K562 (cell line): ENCODE measurements at regions not wholly inside any gene's neighbourhood (a gene's known extent, or its start where the extent isn't known, plus 50 kb on each side); places are given as distances from the start of the nearest gene placed in this dataset.

Experiments
- ATAC-seq: fragments of 200-7000 bp; cut with Tn5 transposase; 3 replicates; pipeline ENCODE4 v1.9.1; 2020; ENCODE audit warnings: moderate library complexity
- BruUV-seq: library from RNA; stranded (reverse); fragments of 400-500 nt; replicated peaks from 2 replicates; lab custom pipeline; 2021; lab: Mats Ljungman, UMichigan
- CTCF ChIA-PET: fragments of 300-600 bp; formaldehyde crosslinking; extraction: SDS; loops from one replicate; lab custom pipeline; 2021; ENCODE audit warnings: low intra/inter-chr PET ratio; lab: Yijun Ruan, JAX
- POLR2A ChIA-PET: fragments of 300-600, 350-650 bp; sonication (Branson Sonifier 250); formaldehyde crosslinking; extraction: SDS; loops from one replicate; lab custom pipeline; 2021; ENCODE audit warnings: antibody characterized with exemption, inconsistent platforms; lab: Yijun Ruan, JAX
- DNase-seq, 4 experiments: peaks; one replicate each; pipeline versions ENCODE4 v3.0.0 to v3.0.0-alpha.2; 2011 to 2018; ENCODE audit warnings: low spot score in 3 of 4, mixed read lengths in 3 of 4; ENCODE audit errors: extremely low read depth in 1 of 4
- FAIRE-seq: peaks from 2 replicates; lab custom pipeline; 2011; peaks lifted over from hg19 to GRCh38; lab: Jason Lieb, UNC
- H2AFZ ChIP-seq: 2 replicates; pipeline ENCODE4 v1.6.0; 2011; ENCODE audit warnings: low read depth, low read length, control low read depth, inconsistent platforms
- H3K27ac ChIP-seq: fragments of 200-600 bp; 3 replicates; pipeline ENCODE4 v1.8.0; 2011; ENCODE audit warnings: low read depth, mild to moderate bottlenecking, control low read depth, inconsistent platforms, low read length, moderate library complexity, mixed read lengths; ENCODE audit errors: extremely low read depth
- H3K27me3 ChIP-seq, 2 experiments: fragments of 300-600 bp in 1 of 2; 2 replicates in 1 of 2; 3 replicates in 1 of 2; pipeline versions ENCODE4 v1.6.0 to v1.8.0; 2011; ENCODE audit warnings: inconsistent platforms in 2 of 2, low read length in 2 of 2, mild to moderate bottlenecking in 1 of 2, mixed read lengths in 1 of 2, moderate library complexity in 1 of 2; ENCODE audit not compliant: control insufficient read depth in 2 of 2, insufficient read depth in 2 of 2
- H3K36me3 ChIP-seq: fragments of 300-600 bp; 3 replicates; pipeline ENCODE4 v1.8.0; 2011; ENCODE audit warnings: mild to moderate bottlenecking, low read length, inconsistent platforms; ENCODE audit not compliant: control insufficient read depth, insufficient read depth
- H3K4me1 ChIP-seq, 2 experiments: fragments of 200-600 bp in 1 of 2; replicated peaks in 1 of 2; 2 replicates in 1 of 2; 3 replicates in 1 of 2; pipeline versions ENCODE4 v1.5.1 to v1.8.0; 2011; ENCODE audit warnings: inconsistent platforms in 2 of 2, low read length in 2 of 2, mild to moderate bottlenecking in 1 of 2, mixed read lengths in 1 of 2, moderate library complexity in 1 of 2; ENCODE audit not compliant: control insufficient read depth in 2 of 2, insufficient read depth in 2 of 2
- H3K4me2 ChIP-seq: 2 replicates; pipeline ENCODE4 v1.6.1; 2011; ENCODE audit warnings: low read length, control low read depth, inconsistent platforms, mixed read lengths; ENCODE audit not compliant: insufficient read depth
- H3K4me3 ChIP-seq: fragments of 200-600 bp; sonication (generic), shearing (Covaris generic); 2 replicates; pipeline ENCODE4 v1.5.1; 2016; ENCODE audit warnings: control low read depth, inconsistent platforms
- H3K79me2 ChIP-seq: fragments of 200-600 bp; 3 replicates; pipeline ENCODE4 v1.8.0; 2011; ENCODE audit warnings: low read length, inconsistent platforms; ENCODE audit not compliant: control insufficient read depth, insufficient read depth
- H3K9ac ChIP-seq, 2 experiments: 2 replicates each; pipeline versions ENCODE4 v1.6.0 to v1.6.1; 2011; ENCODE audit warnings: low read depth in 2 of 2, low read length in 2 of 2, control low read depth in 1 of 2, inconsistent platforms in 1 of 2, mild to moderate bottlenecking in 1 of 2, mixed read lengths in 1 of 2; ENCODE audit not compliant: insufficient read depth in 1 of 2
- H3K9me1 ChIP-seq: one replicate; pipeline ENCODE4 v1.6.0; 2011; ENCODE audit warnings: inconsistent platforms, mild to moderate bottlenecking, low read length, moderate library complexity; ENCODE audit not compliant: control insufficient read depth, insufficient read depth
- H3K9me3 ChIP-seq: replicated peaks from 2 replicates; pipeline ENCODE4 v1.5.1; 2011; ENCODE audit warnings: low read depth, low read length, inconsistent platforms; ENCODE audit not compliant: control insufficient read depth, insufficient read depth
- H4K20me1 ChIP-seq: replicated peaks from 2 replicates; pipeline ENCODE4 v1.6.1; 2011; ENCODE audit warnings: low read length, inconsistent platforms, mixed read lengths; ENCODE audit not compliant: control insufficient read depth, insufficient read depth
- EHMT2 ChIP-seq: fragments of 450-650 bp; IDR thresholded peaks from 2 replicates; pipeline ENCODE4 v1.6.1; 2018; ENCODE audit warnings: antibody characterized with exemption
- NR0B1 ChIP-seq: fragments of 450-650 bp; IDR thresholded peaks from one replicate; pipeline ENCODE4 v1.6.1; 2018; ENCODE audit warnings: mild to moderate bottlenecking, moderate library complexity; ENCODE audit not compliant: partially characterized antibody
- PRMT5 ChIP-seq: sonication (generic); formaldehyde crosslinking; IDR thresholded peaks from 2 replicates; pipeline ENCODE4 v1.5.0; 2020; ENCODE audit warnings: missing genetic modification reagents
- YY1 ChIP-seq, 3 experiments: IDR thresholded peaks; 2 replicates each; pipeline ENCODE4 v1.6.1; 2011; ENCODE audit warnings: low read length in 2 of 3, mild to moderate bottlenecking in 2 of 3, moderate library complexity in 2 of 3, borderline replicate concordance in 1 of 3, control low read depth in 1 of 3, low read depth in 1 of 3; ENCODE audit not compliant: insufficient read depth in 3 of 3, insufficient replicate concordance in 2 of 3, control insufficient read depth in 1 of 3, insufficient read length in 1 of 3; ENCODE audit errors: extremely low read depth in 1 of 3
- ZBTB26 ChIP-seq: fragments of 450-650 bp; formaldehyde crosslinking; IDR thresholded peaks from 2 replicates; pipeline ENCODE4 v1.4.0; 2022; ENCODE audit warnings: missing genetic modification characterization
- WGBS: fragments of 100-300 bp; shearing (Covaris generic); methylation state at CpG from one replicate; pipeline ENCODE4 v1.1.6; 2016; ENCODE audit warnings: low coverage, mixed read lengths; ENCODE audit not compliant: insufficient coverage; ENCODE audit errors: missing lambda C conversion rate; 5-methylcytosine and 5-hydroxymethylcytosine counted together
- in situ Hi-C: fragments of 300-500 bp; cut with MboI; formaldehyde crosslinking; loops from 4 replicates; pipeline ENCODE4 v1.15.0; 2018; ENCODE audit warnings: inconsistent platforms, mixed read lengths
- intact Hi-C: fragments of 100-400 bp; cut with micrococcal nuclease; formaldehyde crosslinking; loops from 2 replicates; pipeline ENCODE4 v1.14.2; 2022
- TF ChIP-seq, protein P1 (sequence below), 2 experiments: IDR thresholded peaks; 2 replicates each; pipeline ENCODE4 v1.6.1; 2012; ENCODE audit warnings: improper control_type of control experiment in 2 of 2, low read depth in 2 of 2, low read length in 2 of 2, borderline replicate concordance in 1 of 2
- TF ChIP-seq, protein P2 (sequence below): fragments of 250-450 bp; sonication (Bioruptor Pico); IDR thresholded peaks from 2 replicates; pipeline ENCODE4 v1.5.0; 2020; ENCODE audit warnings: mild to moderate bottlenecking

GRCh38 chr22:22815397-22816170, 72.0 kb upstream of the IGLL5 start:
- Histone ChIP-seq H3K4me3 (no peak overlapping the region), H3K4me2 (no peak overlapping the region), H2AFZ (no peak overlapping the region), H4K20me1 (peaks cover 83% of the 10 kb centered on the region), H3K79me2 (no peaks in the 10 kb centered on the region), H3K9me1 (peaks cover 14% of the 10 kb centered on the region), H3K9me3 (no peaks in the 10 kb centered on the region), H3K36me3 (no peaks in the 10 kb centered on the region), H3K4me1 (peaks cover 0 to under 1% of the 10 kb centered on the region in 2 experiments; a peak in 1 of 5 replicates), H3K9ac (no peak overlapping the region), H3K27me3 (peaks cover 19 to 54% of the 10 kb centered on the region in 2 experiments; a peak in 4 of 5 replicates), H3K27ac (no peak overlapping the region)
- TF ChIP-seq EHMT2 (no peak), NR0B1 (no peak), ZBTB26 (CRISPR knock-in tag) (no peak), PRMT5 (peak; percentile 86; the same call in 1 of the 2 replicates), YY1 (IDR thresholded peaks at IDR 0.05; ENCODE audit: borderline replicate concordance in 1 of 3, control insufficient read depth in 1 of 3, extremely low read depth in 1 of 3, insufficient read depth in 3 of 3, insufficient read length in 1 of 3, insufficient replicate concordance in 2 of 3, low read depth in 1 of 3, low read length in 2 of 3) (no peak)
- TF ChIP-seq, protein P1, sequence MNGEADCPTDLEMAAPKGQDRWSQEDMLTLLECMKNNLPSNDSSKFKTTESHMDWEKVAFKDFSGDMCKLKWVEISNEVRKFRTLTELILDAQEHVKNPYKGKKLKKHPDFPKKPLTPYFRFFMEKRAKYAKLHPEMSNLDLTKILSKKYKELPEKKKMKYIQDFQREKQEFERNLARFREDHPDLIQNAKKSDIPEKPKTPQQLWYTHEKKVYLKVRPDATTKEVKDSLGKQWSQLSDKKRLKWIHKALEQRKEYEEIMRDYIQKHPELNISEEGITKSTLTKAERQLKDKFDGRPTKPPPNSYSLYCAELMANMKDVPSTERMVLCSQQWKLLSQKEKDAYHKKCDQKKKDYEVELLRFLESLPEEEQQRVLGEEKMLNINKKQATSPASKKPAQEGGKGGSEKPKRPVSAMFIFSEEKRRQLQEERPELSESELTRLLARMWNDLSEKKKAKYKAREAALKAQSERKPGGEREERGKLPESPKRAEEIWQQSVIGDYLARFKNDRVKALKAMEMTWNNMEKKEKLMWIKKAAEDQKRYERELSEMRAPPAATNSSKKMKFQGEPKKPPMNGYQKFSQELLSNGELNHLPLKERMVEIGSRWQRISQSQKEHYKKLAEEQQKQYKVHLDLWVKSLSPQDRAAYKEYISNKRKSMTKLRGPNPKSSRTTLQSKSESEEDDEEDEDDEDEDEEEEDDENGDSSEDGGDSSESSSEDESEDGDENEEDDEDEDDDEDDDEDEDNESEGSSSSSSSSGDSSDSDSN (IDR thresholded peaks at IDR 0.05; ENCODE audit: borderline replicate concordance in 1 of 2, low read depth in 2 of 2, low read length in 2 of 2): 0 out of 4 replicates have a peak, but pooled peaks of 1 of the 2 experiments have one; percentile 55
- TF ChIP-seq, protein P2, sequence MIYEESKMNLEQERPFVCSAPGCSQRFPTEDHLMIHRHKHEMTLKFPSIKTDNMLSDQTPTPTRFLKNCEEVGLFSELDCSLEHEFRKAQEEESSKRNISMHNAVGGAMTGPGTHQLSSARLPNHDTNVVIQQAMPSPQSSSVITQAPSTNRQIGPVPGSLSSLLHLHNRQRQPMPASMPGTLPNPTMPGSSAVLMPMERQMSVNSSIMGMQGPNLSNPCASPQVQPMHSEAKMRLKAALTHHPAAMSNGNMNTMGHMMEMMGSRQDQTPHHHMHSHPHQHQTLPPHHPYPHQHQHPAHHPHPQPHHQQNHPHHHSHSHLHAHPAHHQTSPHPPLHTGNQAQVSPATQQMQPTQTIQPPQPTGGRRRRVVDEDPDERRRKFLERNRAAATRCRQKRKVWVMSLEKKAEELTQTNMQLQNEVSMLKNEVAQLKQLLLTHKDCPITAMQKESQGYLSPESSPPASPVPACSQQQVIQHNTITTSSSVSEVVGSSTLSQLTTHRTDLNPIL: no peak
- no TSS peak for BruUV-seq
- ATAC-seq: no peak
- intact Hi-C loops: no loop called here
- DNase-seq: peak in 1 of 4 experiments; percentile 62
- ChIA-PET CTCF (interaction anchor here (1.8 kb wide), 1 partner anchor 33 kb away, joined by 5 read pairs; no protein-coding TSS in a partner anchor), POLR2A (interaction anchor here (0.6 to 6.1 kb wide), 26 partner anchors 9 to 390 kb away, joined by 3 to 41 read pairs (median 3); no protein-coding TSS in a partner anchor)
- no peak for FAIRE-seq
- in situ Hi-C loops: no loop called here
- under 1% methylated on average over 5 of the region's 5 CpGs for WGBS
